ENCODE measurements at regions not wholly inside any gene's neighbourhood (a gene's known extent, or its start where the extent isn't known, plus 50 kb on each side); places are given as distances from the start of the nearest gene placed in this dataset.

DNA sequence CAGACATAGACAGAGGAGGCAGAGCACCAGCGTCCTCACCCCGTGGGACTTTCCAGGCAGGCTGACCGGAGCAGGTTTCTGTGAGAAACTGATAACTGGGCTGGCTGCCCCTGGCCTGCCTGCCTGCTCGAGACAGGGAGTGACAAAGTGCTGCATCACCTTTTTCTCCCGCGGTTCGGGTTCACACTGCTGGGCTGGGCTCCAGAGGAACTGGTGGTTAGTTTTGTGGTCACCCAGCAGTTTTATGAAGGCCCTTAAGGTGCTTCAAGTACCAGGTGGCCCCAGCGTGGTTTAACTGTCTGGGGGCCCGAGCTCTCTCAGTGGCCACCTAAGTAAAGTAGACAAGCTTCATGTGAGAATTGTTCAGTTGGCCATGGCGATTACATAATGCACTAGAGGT, 1073.6 kb downstream of the BCL11B start:
- TF ChIP-seq, protein P1, sequence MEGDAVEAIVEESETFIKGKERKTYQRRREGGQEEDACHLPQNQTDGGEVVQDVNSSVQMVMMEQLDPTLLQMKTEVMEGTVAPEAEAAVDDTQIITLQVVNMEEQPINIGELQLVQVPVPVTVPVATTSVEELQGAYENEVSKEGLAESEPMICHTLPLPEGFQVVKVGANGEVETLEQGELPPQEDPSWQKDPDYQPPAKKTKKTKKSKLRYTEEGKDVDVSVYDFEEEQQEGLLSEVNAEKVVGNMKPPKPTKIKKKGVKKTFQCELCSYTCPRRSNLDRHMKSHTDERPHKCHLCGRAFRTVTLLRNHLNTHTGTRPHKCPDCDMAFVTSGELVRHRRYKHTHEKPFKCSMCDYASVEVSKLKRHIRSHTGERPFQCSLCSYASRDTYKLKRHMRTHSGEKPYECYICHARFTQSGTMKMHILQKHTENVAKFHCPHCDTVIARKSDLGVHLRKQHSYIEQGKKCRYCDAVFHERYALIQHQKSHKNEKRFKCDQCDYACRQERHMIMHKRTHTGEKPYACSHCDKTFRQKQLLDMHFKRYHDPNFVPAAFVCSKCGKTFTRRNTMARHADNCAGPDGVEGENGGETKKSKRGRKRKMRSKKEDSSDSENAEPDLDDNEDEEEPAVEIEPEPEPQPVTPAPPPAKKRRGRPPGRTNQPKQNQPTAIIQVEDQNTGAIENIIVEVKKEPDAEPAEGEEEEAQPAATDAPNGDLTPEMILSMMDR (IDR thresholded peaks at IDR 0.05): no peak
- TF ChIP-seq EP300 (IDR thresholded peaks at IDR 0.05) (no peak), POLR2A (IDR thresholded peaks at IDR 0.05) (no peak)
- Histone ChIP-seq H3K4me1 (no peaks in the 10 kb centered on the region), H3K9me3 (no peaks in the 10 kb centered on the region), H3K4me3 (no peak overlapping the region), H3K27ac (no peak overlapping the region), H3K27me3 (no peaks in the 10 kb centered on the region), H3K36me3 (no peaks in the 10 kb centered on the region)
- 73 to 85% methylated on average over 10 of the region's 10 CpGs for WGBS, 2 donors
- DNase-seq (ENCODE audit: low spot score in 2 of 2): no peak

DNA sequence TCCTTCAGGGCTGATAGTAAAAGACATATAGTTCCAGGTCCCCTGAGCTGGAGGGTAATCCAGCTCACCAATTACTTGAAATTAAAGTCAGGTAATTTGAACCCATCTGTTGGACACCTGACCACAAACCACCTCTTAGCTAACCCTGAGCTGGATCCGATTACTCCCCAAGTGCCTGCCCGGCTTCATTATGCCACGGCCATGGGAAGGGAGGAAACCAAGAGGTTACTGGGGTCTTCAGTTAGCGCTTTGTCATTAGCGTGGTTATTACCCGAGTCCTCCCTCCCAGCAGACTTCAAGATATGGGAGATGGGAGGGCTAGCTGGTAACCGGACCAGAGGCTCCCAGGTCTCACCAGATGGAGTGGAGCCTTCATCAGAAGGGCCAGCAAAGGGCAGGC, 1071.4 kb downstream of the BCL11B start:
- 57 to 71% methylated on average over 7 of the region's 7 CpGs for WGBS, 2 donors
- Histone ChIP-seq H3K4me3 (no peak overlapping the region), H3K27ac (no peak overlapping the region), H3K27me3 (no peaks in the 10 kb centered on the region), H3K9me3 (no peaks in the 10 kb centered on the region), H3K4me1 (no peaks in the 10 kb centered on the region), H3K36me3 (no peaks in the 10 kb centered on the region)
- TF ChIP-seq, protein P1 (IDR thresholded peaks at IDR 0.05): no peak
- TF ChIP-seq EP300 (IDR thresholded peaks at IDR 0.05) (no peak), POLR2A (IDR thresholded peaks at IDR 0.05) (no peak)
- DNase-seq (ENCODE audit: low spot score in 2 of 2): no peak

DNA sequence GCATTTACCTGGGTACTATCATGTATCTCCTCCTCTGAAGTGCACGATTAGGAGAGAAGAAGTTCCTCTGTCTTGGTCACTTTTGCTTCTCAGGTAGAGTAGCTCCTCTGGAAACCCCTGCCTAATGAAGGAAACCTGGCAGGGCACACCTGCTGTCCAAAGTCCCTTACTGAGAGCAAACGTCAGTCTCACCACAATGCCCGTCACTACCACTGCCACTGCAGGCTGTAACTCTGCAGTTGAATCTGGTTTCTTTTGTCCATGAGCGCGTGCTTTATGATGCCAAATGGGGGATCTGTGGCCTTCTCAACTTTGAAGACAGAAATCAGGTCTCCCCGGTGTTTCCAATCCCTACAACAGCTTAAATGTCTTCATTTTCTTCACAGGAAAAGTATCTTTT, 1068.6 kb downstream of the BCL11B start:
- Histone ChIP-seq H3K4me1 (no peaks in the 10 kb centered on the region), H3K9me3 (no peaks in the 10 kb centered on the region), H3K36me3 (no peaks in the 10 kb centered on the region), H3K27me3 (no peaks in the 10 kb centered on the region), H3K27ac (no peak overlapping the region), H3K4me3 (no peak overlapping the region)
- 86 to 88% methylated on average over 6 of the region's 6 CpGs for WGBS, 2 donors
- no peak for DNase-seq (ENCODE audit: low spot score in 2 of 2)
- no peak for TF ChIP-seq POLR2A (IDR thresholded peaks at IDR 0.05)
- TF ChIP-seq, protein P1 (IDR thresholded peaks at IDR 0.05): no peak
- no peak for TF ChIP-seq EP300 (IDR thresholded peaks at IDR 0.05)

DNA sequence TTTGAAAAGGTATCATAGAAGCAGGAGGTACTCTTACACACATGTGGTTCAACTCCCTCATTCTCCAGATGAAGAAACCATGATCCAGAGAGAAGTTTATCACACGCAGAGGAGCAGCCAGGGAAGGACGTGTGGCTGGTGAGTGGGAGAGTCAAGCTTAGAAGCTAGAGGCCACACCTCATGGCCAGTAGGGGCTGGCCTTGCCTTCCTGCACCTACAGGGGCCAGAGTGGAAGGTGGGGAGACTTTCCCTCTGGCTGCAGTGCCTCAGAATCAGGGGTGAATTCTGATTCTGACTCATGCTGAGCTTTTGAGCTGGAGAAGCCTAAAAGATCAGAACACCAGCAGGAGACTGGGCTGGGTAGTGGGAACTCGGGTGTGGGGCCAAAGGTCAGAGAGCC, 1067.9 kb downstream of the BCL11B start:
- no peaks in the 10 kb centered on the region for H3K36me3 ChIP-seq
- no peaks in the 10 kb centered on the region for H3K4me1 ChIP-seq
- no peak overlapping the region for H3K4me3 ChIP-seq
- DNase-seq (ENCODE audit: low spot score in 2 of 2): no peak
- H3K27ac ChIP-seq: no peak overlapping the region
- no peaks in the 10 kb centered on the region for H3K27me3 ChIP-seq
- 23 to 40% methylated on average over 3 of the region's 3 CpGs for WGBS, 2 donors
- TF ChIP-seq, protein P1 (IDR thresholded peaks at IDR 0.05): no peak
- TF ChIP-seq EP300 (IDR thresholded peaks at IDR 0.05) (no peak), POLR2A (IDR thresholded peaks at IDR 0.05) (no peak)
- no peaks in the 10 kb centered on the region for H3K9me3 ChIP-seq

DNA sequence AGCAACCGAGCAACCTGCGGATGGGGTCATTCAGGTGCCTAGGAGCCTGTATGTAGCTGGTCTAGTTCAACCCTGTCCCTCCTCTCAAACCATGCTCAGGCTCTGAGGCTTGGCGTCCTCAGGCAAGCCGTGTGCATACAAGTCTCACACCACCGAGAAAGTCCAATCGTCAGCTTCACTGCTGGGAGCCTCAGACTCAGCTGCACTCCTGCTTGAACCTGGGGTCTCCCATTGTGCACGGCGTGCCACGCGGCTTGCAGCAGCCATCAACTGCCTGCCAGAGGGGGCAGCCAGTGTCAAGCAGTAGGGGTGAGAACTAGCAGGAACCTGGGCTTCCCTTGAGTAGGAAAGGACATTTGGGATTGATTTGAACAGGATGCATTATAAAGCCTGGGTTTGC, 1064.6 kb downstream of the BCL11B start:
- Histone ChIP-seq H3K27me3 (no peaks in the 10 kb centered on the region), H3K27ac (no peak overlapping the region), H3K9me3 (no peaks in the 10 kb centered on the region), H3K4me3 (no peak overlapping the region), H3K36me3 (no peaks in the 10 kb centered on the region), H3K4me1 (no peaks in the 10 kb centered on the region)
- 61 to 74% methylated on average over 10 of the region's 10 CpGs for WGBS, 2 donors
- no peak for DNase-seq (ENCODE audit: low spot score in 2 of 2)
- TF ChIP-seq, protein P1 (IDR thresholded peaks at IDR 0.05): no peak
- TF ChIP-seq POLR2A (IDR thresholded peaks at IDR 0.05) (no peak), EP300 (IDR thresholded peaks at IDR 0.05) (no peak)
